ENCODE measurements at regions not wholly inside any gene's neighbourhood (a gene's known extent, or its start where the extent isn't known, plus 50 kb on each side); places are given as distances from the start of the nearest gene placed in this dataset.
A peak's percentile ranks its signal among the peaks of the same experiment; 100 is the strongest.

GRCh38 chr14:53534841-53535240 is 381.7 kb upstream of the DDHD1 start:
- Histone ChIP-seq H3K4me1 (ENCODE audit: control insufficient read depth, extremely low read depth, insufficient read depth, low read length) (peaks cover 2% of the 10 kb centered on the region), H3K36me3 (ENCODE audit: control insufficient read depth, insufficient read depth, low read length) (no peaks in the 10 kb centered on the region), H3K27me3 (ENCODE audit: control insufficient read depth, insufficient read depth, low read length) (no peaks in the 10 kb centered on the region), H3K79me2 (ENCODE audit: control insufficient read depth, insufficient read depth, low read length) (no peaks in the 10 kb centered on the region), H3K9ac (ENCODE audit: insufficient read depth, low read length) (no peak overlapping the region), H3K4me2 (ENCODE audit: extremely low read depth, insufficient read depth, low read length) (no peak overlapping the region), H3K27ac (ENCODE audit: insufficient read depth, low read length) (no peak overlapping the region), H3K4me3 (replicated peaks in 1 of 4; ENCODE audit: control extremely low read depth in 1 of 4, insufficient read depth in 1 of 4, low read depth in 3 of 4, low read length in 4 of 4) (no peak overlapping the region), H3K9me3 (ENCODE audit: control insufficient read depth, insufficient read depth, low read depth, low read length) (no peaks in the 10 kb centered on the region), H4K20me1 (ENCODE audit: control insufficient read depth, extremely low read depth, insufficient read depth, low read length) (no peaks in the 10 kb centered on the region), H2AFZ (ENCODE audit: low read length) (no peak overlapping the region)
- DNase-seq (ENCODE audit: low read depth in 2 of 2) = peak in 1 of 2 donors; percentile 39
- TF ChIP-seq EZH2 (IDR thresholded peaks at IDR 0.05; ENCODE audit: low read length, missing control alignments) (no peak), CTCF (conservative IDR thresholded peaks at IDR 0.05 in 1 of 2, IDR thresholded peaks at IDR 0.05 in 1 of 2; ENCODE audit: low read depth in 1 of 2, low read length in 2 of 2) (no peak)

- TF ChIP-seq EZH2 (IDR thresholded peaks at IDR 0.05; ENCODE audit: low read length, missing control alignments) (no peak), CTCF (conservative IDR thresholded peaks at IDR 0.05 in 1 of 2, IDR thresholded peaks at IDR 0.05 in 1 of 2; ENCODE audit: low read depth in 1 of 2, low read length in 2 of 2) (no peak)
- Histone ChIP-seq H3K4me1 (ENCODE audit: control insufficient read depth, extremely low read depth, insufficient read depth, low read length) (peaks cover 5% of the 10 kb centered on the region), H3K36me3 (ENCODE audit: control insufficient read depth, insufficient read depth, low read length) (no peaks in the 10 kb centered on the region), H3K9me3 (ENCODE audit: control insufficient read depth, insufficient read depth, low read depth, low read length) (no peaks in the 10 kb centered on the region), H4K20me1 (ENCODE audit: control insufficient read depth, extremely low read depth, insufficient read depth, low read length) (no peaks in the 10 kb centered on the region), H3K27ac (ENCODE audit: insufficient read depth, low read length) (no peak overlapping the region), H3K4me2 (ENCODE audit: extremely low read depth, insufficient read depth, low read length) (no peak overlapping the region), H3K79me2 (ENCODE audit: control insufficient read depth, insufficient read depth, low read length) (no peaks in the 10 kb centered on the region), H3K4me3 (replicated peaks in 1 of 4; ENCODE audit: control extremely low read depth in 1 of 4, insufficient read depth in 1 of 4, low read depth in 3 of 4, low read length in 4 of 4) (no peak overlapping the region), H3K27me3 (ENCODE audit: control insufficient read depth, insufficient read depth, low read length) (no peaks in the 10 kb centered on the region), H2AFZ (ENCODE audit: low read length) (no peak overlapping the region), H3K9ac (ENCODE audit: insufficient read depth, low read length) (no peak overlapping the region)
- no peak for DNase-seq (ENCODE audit: low read depth in 2 of 2)
These were observed 380.4 kb upstream of the DDHD1 start for GRCh38 chr14:53533384-53533970.

GRCh38 chr14:53532853-53533252 is 379.7 kb upstream of the DDHD1 start:
- Histone ChIP-seq H3K4me3 (replicated peaks in 1 of 4; ENCODE audit: control extremely low read depth in 1 of 4, insufficient read depth in 1 of 4, low read depth in 3 of 4, low read length in 4 of 4) (no peak overlapping the region), H3K9ac (ENCODE audit: insufficient read depth, low read length) (no peak overlapping the region), H3K27me3 (ENCODE audit: control insufficient read depth, insufficient read depth, low read length) (no peaks in the 10 kb centered on the region), H3K4me1 (ENCODE audit: control insufficient read depth, extremely low read depth, insufficient read depth, low read length) (peaks cover 5% of the 10 kb centered on the region), H3K36me3 (ENCODE audit: control insufficient read depth, insufficient read depth, low read length) (no peaks in the 10 kb centered on the region), H4K20me1 (ENCODE audit: control insufficient read depth, extremely low read depth, insufficient read depth, low read length) (no peaks in the 10 kb centered on the region), H2AFZ (ENCODE audit: low read length) (no peak overlapping the region), H3K27ac (ENCODE audit: insufficient read depth, low read length) (no peak overlapping the region), H3K9me3 (ENCODE audit: control insufficient read depth, insufficient read depth, low read depth, low read length) (no peaks in the 10 kb centered on the region), H3K4me2 (ENCODE audit: extremely low read depth, insufficient read depth, low read length) (no peak overlapping the region), H3K79me2 (ENCODE audit: control insufficient read depth, insufficient read depth, low read length) (no peaks in the 10 kb centered on the region)
- DNase-seq (ENCODE audit: low read depth in 2 of 2) = no peak
- TF ChIP-seq CTCF (conservative IDR thresholded peaks at IDR 0.05 in 1 of 2, IDR thresholded peaks at IDR 0.05 in 1 of 2; ENCODE audit: low read depth in 1 of 2, low read length in 2 of 2) = no peak
- no peak for TF ChIP-seq EZH2 (IDR thresholded peaks at IDR 0.05; ENCODE audit: low read length, missing control alignments)

Measured in fibroblast of lung (primary cell).